NK-92 treated with Interleukin-12 subunit alpha and Interleukin-12 subunit beta, amount 100 ng/mL, for 24 hours (cell line): ENCODE measurements at regions not wholly inside any gene's neighbourhood (a gene's known extent, or its start where the extent isn't known, plus 50 kb on each side); places are given as distances from the start of the nearest gene placed in this dataset.
"Not testable (repeated sequence)": the region's sequence is repeated elsewhere in the genome, so short reads cannot be mapped to it uniquely, and the experiment has no call there.

Experiments used
- DNase-seq: peaks from one replicate; lab custom pipeline; 2025; lab: John Stamatoyannopoulos, UW

GRCh38 chr10:111595173-111595572, 518.3 kb downstream of the ADRA2A start:
- no peak for DNase-seq

- DNase-seq = no peak
Measured at GRCh38 chr10:111598433-111599059, 521.7 kb downstream of the ADRA2A start.

GRCh38 chr10:111599943-111600342, 523.1 kb downstream of the ADRA2A start:
- DNase-seq = no peak

GRCh38 chr10:111600772-111601171, 523.9 kb downstream of the ADRA2A start:
- DNase-seq = no peak

GRCh38 chr10:111612273-111612672, 535.4 kb downstream of the ADRA2A start:
- no peak for DNase-seq

- no peak for DNase-seq
Measured at GRCh38 chr10:111634191-111634590, 549.4 kb downstream of the GPAM start.

- no peak for DNase-seq
Measured at GRCh38 chr10:111646021-111646420, 537.5 kb downstream of the GPAM start.

GRCh38 chr10:111648046-111648445, 535.5 kb downstream of the GPAM start:
- no peak for DNase-seq

GRCh38 chr10:111649080-111649479, 534.5 kb downstream of the GPAM start:
- not testable (repeated sequence) for DNase-seq

GRCh38 chr10:111650088-111650487, 533.5 kb downstream of the GPAM start:
- DNase-seq = no peak

- no peak for DNase-seq
Measured at GRCh38 chr10:111656066-111656465, 527.5 kb downstream of the GPAM start.

GRCh38 chr10:111677759-111678158, 505.8 kb downstream of the GPAM start:
- DNase-seq = no peak

GRCh38 chr10:111686796-111687195, 496.8 kb downstream of the GPAM start:
- no peak for DNase-seq

GRCh38 chr10:111698711-111699110, 484.9 kb downstream of the GPAM start:
- DNase-seq = no peak

GRCh38 chr10:111703986-111704385, 479.6 kb downstream of the GPAM start:
- DNase-seq = no peak

- DNase-seq = no peak
Measured at GRCh38 chr10:111705021-111705420, 478.5 kb downstream of the GPAM start.

- DNase-seq = no peak
Measured at GRCh38 chr10:111706331-111706730, 477.2 kb downstream of the GPAM start.

- DNase-seq = no peak
Measured at GRCh38 chr10:111707076-111707475, 476.5 kb downstream of the GPAM start.

GRCh38 chr10:111709603-111710002, 474.0 kb downstream of the GPAM start:
- no peak for DNase-seq

GRCh38 chr10:111716032-111716431, 467.5 kb downstream of the GPAM start:
- DNase-seq = no peak

- no peak for DNase-seq
Measured at GRCh38 chr10:111724121-111724520, 459.4 kb downstream of the GPAM start.

GRCh38 chr10:111725050-111725449, 458.5 kb downstream of the GPAM start:
- no peak for DNase-seq

GRCh38 chr10:111732166-111732785, 451.3 kb downstream of the GPAM start:
- no peak for DNase-seq
